H1 (cell line): ENCODE measurements at regions not wholly inside any gene's neighbourhood (a gene's known extent, or its start where the extent isn't known, plus 50 kb on each side); places are given as distances from the start of the nearest gene placed in this dataset.

Source experiments
- MAFK ChIP-seq: IDR thresholded peaks from 2 replicates; pipeline ENCODE4 v1.6.1; 2012; ENCODE audit warnings: low read depth, mild to moderate bottlenecking, improper control_type of control experiment, low read length
- RNF2 ChIP-seq: fragments of 200-900, 300-1000 bp; sonication (generic); IDR thresholded peaks from 2 replicates; pipeline ENCODE4 v1.7.1; 2016; ENCODE audit warnings: borderline replicate concordance, low read depth, mild to moderate bottlenecking, antibody characterized with exemption, low read length; ENCODE audit not compliant: poor library complexity, severe bottlenecking; ENCODE audit errors: missing control alignments
- TF ChIP-seq, protein P1 (sequence below): IDR thresholded peaks from 2 replicates; pipeline ENCODE4 v1.6.1; 2012; ENCODE audit warnings: low read length, inconsistent platforms

DNA sequence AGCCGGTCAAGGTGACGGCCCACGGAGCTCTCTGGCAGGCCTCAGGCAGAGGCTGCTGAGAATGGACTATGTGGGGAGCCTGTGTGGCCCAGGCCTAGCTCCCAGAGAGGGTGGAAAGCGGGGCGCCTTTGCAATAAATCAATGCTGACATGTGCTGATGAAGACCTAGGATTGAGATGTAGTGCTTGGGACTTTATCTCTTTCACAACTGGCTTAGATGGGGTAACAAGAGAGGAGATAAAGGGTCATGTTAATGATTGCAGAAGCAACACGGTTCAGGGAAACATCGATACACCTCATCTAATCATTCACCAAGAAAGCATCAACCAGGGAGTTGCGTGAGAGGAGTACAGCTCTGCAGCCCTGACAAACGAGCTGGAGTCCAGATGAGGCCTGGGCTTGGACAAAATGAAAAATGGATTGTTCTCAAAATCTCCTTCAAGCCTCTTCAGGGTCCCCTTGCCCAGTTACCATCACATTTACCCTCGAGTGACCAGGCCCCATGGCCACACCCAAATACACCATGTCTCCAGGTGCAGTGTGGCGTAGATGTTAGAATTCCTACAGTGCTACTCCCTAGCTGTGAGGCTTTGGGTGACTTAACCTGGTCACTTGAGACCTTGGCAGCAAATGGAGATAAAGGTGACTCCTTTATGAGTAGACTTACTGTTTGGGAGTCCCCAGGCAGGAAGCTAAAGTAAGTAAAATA is 146.4 kb upstream of the LIPC start (continued):
- TF ChIP-seq, protein P1, sequence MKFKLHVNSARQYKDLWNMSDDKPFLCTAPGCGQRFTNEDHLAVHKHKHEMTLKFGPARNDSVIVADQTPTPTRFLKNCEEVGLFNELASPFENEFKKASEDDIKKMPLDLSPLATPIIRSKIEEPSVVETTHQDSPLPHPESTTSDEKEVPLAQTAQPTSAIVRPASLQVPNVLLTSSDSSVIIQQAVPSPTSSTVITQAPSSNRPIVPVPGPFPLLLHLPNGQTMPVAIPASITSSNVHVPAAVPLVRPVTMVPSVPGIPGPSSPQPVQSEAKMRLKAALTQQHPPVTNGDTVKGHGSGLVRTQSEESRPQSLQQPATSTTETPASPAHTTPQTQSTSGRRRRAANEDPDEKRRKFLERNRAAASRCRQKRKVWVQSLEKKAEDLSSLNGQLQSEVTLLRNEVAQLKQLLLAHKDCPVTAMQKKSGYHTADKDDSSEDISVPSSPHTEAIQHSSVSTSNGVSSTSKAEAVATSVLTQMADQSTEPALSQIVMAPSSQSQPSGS: no peak
- TF ChIP-seq MAFK (no peak), RNF2 (no peak)
